HFF-Myc (cell line): ENCODE measurements at regions not wholly inside any gene's neighbourhood (a gene's known extent, or its start where the extent isn't known, plus 50 kb on each side); places are given as distances from the start of the nearest gene placed in this dataset.

ENCODE experiments used
- DNase-seq: peaks from one replicate; pipeline ENCODE4 v3.0.0-alpha.2; 2011; ENCODE audit warnings: low read depth; ENCODE audit errors: extremely low read depth
- H3K4me3 ChIP-seq: replicated peaks from 2 replicates; pipeline ENCODE4 v1.5.1; 2011; ENCODE audit warnings: low read depth, mild to moderate bottlenecking, control low read depth, low read length
- TF ChIP-seq, protein P1 (sequence below): IDR thresholded peaks from 2 replicates; pipeline ENCODE4 v1.5.1; 2012; ENCODE audit warnings: mild to moderate bottlenecking, low read depth, low read length, control low read depth; ENCODE audit errors: missing control alignments

- no peak overlapping the region for H3K4me3 ChIP-seq
- TF ChIP-seq, protein P1, sequence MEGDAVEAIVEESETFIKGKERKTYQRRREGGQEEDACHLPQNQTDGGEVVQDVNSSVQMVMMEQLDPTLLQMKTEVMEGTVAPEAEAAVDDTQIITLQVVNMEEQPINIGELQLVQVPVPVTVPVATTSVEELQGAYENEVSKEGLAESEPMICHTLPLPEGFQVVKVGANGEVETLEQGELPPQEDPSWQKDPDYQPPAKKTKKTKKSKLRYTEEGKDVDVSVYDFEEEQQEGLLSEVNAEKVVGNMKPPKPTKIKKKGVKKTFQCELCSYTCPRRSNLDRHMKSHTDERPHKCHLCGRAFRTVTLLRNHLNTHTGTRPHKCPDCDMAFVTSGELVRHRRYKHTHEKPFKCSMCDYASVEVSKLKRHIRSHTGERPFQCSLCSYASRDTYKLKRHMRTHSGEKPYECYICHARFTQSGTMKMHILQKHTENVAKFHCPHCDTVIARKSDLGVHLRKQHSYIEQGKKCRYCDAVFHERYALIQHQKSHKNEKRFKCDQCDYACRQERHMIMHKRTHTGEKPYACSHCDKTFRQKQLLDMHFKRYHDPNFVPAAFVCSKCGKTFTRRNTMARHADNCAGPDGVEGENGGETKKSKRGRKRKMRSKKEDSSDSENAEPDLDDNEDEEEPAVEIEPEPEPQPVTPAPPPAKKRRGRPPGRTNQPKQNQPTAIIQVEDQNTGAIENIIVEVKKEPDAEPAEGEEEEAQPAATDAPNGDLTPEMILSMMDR, result no peak
- no peak for DNase-seq
These were observed 742.0 kb upstream of the FANCL start for GRCh38 chr2:58983111-58983510.

GRCh38 chr2:58981237-58981636 is 740.1 kb upstream of the FANCL start:
- TF ChIP-seq, protein P1, result no peak
- H3K4me3 ChIP-seq, result no peak overlapping the region
- no peak for DNase-seq

DNA sequence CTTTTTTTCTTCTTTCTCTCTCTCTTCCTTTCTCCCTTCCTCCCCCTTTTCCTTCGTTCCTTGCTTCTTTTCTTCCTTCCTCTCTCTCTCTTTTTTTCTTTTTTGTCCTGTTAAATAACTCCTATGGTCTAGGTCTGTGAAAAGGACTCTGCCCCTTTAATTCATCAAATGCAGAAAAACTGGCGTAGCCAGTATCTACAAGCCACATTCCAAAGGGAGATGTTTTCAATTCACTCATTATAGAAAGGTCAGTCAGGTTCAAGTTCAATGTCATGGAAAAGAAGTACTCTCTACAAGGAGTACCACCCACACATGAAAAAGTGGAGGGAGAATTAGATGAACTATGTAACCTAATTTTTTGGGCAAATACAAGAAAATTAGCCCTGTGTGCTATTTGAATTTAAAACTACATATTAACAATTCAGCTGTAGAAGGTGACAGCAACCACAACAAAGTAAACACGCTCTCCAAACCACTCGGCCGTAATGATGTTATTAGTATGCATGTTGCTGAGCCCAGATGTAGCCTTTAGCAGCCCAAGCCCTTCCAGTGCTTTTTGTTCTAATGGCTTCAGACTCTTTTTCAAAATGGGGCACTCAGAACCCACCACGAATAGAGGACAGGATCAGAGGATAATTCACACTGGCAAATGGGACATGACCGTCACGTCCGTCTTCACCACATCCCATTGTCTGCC is 735.4 kb upstream of the FANCL start:
- TF ChIP-seq, protein P1, result no peak
- DNase-seq, result no peak
- H3K4me3 ChIP-seq, result no peak overlapping the region

DNA sequence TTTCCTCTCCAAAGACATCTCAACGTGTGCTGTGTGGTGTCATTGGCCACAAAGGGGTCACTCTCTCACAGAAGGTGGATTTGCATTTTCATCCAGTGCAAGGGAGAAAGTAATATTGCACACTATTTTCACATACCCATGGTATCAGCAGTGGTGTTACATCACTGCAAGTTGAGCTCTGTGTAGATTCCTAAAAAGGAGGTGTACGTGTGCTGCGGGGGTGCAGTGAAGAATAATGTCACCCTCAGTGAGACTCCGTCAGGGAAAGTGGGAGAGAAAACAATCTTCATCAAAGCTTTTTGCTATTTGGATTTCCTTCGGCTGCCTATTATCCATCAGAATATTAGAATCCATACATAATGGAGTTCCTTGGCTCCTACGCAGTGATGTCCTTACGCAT is 733.8 kb upstream of the FANCL start:
- DNase-seq, result no peak
- TF ChIP-seq, protein P1, result no peak

GRCh38 chr2:58974426-58974825 is 733.3 kb upstream of the FANCL start:
- no peak for DNase-seq
- no peak overlapping the region for H3K4me3 ChIP-seq
- TF ChIP-seq, protein P1, result no peak

More for the DNA sequence above, 733.8 kb upstream of the FANCL start:
- H3K4me3 ChIP-seq, result no peak overlapping the region

GRCh38 chr2:58973811-58974281 is 732.7 kb upstream of the FANCL start:
- H3K4me3 ChIP-seq, result no peak overlapping the region
- no peak for DNase-seq
- TF ChIP-seq, protein P1, result no peak

DNA sequence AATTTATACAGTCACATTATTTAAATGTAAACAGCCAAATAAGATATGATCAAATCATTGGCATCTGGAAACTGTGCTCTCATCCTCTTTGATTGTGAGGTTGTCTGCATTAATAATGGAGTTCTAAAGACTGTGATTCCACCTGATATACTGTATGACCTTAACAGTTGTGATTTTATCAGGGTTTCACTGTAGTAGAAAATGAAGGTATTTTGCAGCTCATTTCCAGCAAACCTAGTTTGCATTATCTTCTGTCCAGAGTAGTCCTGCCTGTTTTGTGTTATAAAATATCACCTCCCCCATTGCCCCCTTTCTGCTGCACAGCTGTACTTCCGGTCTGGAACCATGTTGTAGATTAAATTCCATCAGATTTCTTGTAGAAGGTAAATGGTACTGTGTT is 731.6 kb upstream of the FANCL start:
- no peak overlapping the region for H3K4me3 ChIP-seq
- TF ChIP-seq, protein P1, result no peak
- DNase-seq, result no peak
